ENCODE measurements at regions not wholly inside any gene's neighbourhood (a gene's known extent, or its start where the extent isn't known, plus 50 kb on each side); places are given as distances from the start of the nearest gene placed in this dataset.

GRCh38 chr2:114139542-114139941 is 249.7 kb downstream of the ACTR3 start:
- DNase-seq = no peak

- DNase-seq = no peak
Measured at GRCh38 chr2:114156366-114157056, 266.6 kb downstream of the ACTR3 start.

DNA sequence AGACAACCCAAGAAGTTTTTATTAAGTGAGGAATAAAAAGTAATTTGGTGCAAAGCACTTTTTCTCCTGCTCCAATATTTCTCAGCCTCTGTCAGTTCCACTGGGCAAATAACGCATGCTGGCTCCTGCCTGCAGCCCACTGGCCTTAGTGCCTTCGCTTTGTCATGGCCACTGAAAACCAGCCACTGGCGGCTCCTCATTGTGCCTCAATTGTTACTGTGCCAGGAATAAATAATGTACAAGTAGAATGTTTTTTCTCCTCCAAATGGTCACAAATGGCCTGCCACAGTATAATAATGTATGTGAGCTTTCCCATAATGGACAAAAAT is 267.1 kb downstream of the ACTR3 start:
- DNase-seq = no peak

- DNase-seq = peak; percentile 4
Measured at GRCh38 chr2:114160263-114160981, 270.5 kb downstream of the ACTR3 start.

DNA sequence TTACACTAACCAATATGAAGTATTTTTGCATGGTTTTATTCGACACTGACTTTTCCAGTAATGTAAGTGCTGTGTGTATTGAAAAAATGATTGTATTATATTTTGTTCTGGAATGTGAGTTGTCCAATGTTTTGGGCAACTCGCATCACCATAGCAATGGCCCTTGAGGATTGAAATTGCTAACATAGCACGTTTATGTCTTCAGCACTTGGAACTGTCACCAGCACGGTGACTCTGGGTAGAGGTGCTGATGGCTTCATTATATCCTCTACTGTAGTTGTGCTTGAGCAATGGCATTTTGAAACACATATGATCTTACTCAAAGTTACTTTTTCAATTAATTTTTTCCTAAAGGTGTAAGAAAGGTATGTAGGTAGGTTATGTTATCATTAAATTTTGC is 271.5 kb downstream of the ACTR3 start:
- no peak for DNase-seq

GRCh38 chr2:114167799-114168198 is 274.6 kb upstream of the DPP10 start:
- DNase-seq = no peak

GRCh38 chr2:114170070-114170469 is 272.4 kb upstream of the DPP10 start:
- no peak for DNase-seq

DNA sequence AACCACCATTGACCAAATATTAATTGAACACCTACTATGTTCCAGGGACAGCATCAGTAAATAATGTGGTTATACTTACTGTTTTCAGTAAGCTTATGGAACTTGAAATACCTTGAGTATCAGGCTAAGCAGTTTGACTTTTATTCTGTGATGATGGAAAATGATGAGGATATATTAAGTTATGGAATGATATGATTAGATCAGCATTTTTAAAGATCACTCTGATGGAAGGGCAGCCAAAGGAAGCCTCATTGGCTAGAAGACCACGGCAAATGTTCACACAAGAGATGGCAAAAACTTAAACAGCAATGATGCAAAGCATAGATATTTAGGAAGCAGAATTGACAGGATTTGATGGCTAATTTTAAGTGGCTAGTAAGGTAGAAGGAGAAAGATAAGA is 266.9 kb upstream of the DPP10 start:
- no peak for DNase-seq

DNA sequence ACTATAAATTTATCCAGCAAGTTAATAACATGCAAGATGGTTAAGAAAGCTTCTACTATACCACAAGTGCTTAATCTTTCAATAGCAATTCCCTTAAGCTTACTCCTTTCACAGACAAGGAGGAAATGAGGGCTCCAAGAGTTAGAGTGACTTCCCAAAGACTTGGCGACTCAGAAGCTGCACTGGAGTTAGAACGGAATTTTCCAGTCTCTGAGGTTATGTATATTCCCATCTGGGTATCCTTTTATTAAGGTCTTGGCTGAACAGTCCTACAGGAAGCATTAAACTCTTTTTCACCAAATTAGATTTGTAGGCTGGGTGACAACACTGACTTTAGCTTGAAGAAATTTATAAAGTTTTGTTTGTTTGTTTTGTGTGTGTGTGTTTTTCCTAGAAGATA is 256.9 kb upstream of the DPP10 start:
- DNase-seq = no peak

DNA sequence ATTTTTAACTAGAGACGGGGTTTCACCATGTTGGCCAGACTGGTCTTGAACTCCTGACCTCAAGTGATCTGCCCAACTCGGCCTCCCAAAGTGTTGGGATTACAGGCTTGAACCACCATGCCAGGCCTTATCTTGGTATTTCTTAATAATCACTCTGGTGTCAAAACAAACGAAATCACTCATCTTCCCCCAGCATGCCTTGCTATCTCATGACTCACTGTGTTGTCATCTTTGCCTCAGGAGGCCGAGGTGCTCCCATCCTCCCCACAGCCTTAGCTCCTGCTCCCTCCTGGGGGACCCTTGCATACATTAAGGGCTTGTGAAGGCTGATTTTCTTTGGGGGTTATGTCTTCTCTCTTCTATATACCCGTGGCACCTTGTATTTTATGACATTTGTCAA is 250.1 kb upstream of the DPP10 start:
- peak; percentile 72 for DNase-seq

GRCh38 chr2:114201781-114202180 is 240.7 kb upstream of the DPP10 start:
- no peak for DNase-seq

DNA sequence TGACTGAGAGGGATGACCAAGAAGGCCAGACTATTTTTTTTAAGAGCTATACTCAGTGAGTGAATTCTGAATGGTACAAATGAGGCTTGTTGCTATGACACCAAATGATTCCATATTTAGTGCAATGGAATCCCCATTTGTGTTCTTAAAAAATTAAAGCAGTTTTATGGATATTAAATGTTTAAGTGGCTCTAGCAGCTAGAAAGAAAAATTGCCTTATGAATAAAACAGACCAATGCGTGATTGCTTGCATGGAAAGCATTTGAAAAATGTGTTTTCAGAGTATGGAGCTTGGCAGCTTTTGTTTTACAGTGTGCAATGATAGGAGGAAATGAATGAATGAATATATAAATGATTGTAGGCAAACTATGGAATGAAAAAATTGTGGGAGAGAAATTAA is 238.8 kb upstream of the DPP10 start:
- no peak for DNase-seq

- no peak for DNase-seq
Measured at GRCh38 chr2:114213808-114214207, 228.6 kb upstream of the DPP10 start.

- DNase-seq = no peak
Measured at GRCh38 chr2:114218383-114218782, 224.1 kb upstream of the DPP10 start.

- DNase-seq = no peak
Measured at GRCh38 chr2:114219456-114219855, 223.0 kb upstream of the DPP10 start.

DNA sequence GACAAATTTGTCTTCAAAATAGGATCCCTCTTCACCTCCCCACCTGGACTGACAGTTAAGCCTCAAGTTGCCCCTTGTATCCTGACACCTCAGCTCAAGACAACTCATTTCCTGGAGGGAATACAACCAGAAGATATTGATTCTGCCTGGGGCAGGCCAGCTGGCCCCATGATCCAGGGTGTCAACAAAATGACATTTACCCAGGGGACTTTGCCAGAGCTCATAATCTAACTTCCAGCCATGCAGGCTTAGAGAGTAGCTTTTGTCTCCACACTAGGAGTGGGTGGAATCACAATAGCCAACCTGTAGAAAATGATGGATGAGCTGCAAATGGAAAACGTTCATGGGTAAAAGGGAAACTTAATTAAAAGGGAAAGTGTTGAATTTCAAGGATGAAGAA is 220.1 kb upstream of the DPP10 start:
- DNase-seq = no peak

DNA sequence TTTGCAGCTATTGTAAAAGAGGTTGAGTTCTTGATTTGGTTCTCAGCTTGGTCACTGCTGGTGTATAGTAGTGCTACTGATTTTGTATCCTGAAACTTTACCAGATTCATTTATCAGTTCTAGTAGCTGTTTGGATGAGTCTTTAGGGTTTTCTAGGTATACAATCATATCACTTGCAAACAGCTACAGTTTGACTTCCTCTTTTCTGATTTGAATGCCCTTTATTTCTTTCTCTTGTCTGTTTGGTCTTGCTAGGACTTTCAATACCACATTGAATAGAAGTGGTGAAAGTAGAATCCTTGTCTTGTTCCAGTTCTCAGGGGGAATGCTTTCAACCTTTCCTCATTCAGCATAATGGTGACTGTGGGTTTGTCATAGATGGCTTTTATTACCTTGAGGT is 210.5 kb upstream of the DPP10 start:
- no peak for DNase-seq

- DNase-seq = no peak
Measured at GRCh38 chr2:114237331-114237730, 205.1 kb upstream of the DPP10 start.

DNA sequence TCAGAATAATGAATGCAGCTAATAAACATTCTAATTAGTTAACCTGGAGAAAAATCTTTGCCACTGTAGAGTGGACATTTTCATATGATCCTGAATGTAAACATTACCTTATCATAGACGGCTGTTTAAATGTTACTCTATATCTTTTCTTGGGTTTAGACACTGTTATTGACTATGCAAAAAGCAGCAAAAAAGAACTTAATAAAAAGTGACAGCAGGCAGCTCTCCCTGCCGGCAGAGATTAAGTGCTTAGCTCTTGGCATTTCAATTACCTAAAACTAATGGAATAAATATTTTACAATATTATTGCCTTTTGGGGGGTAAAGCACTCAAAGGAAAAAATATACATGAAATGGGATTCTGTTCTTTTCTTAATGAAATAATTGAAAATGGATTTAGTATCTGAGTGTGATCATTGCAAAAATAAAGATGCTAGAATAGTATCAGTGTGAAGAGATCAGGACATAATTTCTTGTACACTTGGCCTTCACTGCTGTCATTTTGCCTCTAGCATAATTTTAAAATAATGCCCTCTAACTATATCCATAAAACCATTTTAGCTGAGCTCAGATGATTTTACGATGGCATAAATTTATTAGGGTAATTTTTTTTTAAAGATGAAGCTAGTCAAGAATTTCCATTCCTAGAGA is 203.4 kb upstream of the DPP10 start:
- no peak for DNase-seq

DNA sequence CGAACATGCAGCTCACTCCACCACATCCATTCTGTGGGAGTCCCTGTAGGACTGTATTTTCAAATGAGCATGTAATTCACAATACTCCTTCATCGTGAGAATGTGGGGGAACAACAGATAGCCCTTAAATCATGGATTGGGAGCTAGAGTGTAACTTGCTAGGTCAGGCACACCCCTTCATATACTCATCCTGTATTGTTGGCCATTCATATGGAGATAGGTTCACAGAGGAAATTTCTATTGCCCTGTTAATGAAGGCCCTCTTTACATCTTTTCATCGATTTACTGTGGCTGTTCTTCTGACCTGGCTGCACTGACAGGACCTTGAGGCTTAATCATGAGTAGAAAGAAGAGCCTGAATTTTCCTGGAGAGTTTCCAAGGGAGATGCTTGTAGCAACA is 193.8 kb upstream of the DPP10 start:
- no peak for DNase-seq

- no peak for DNase-seq
Measured at GRCh38 chr2:114252713-114253112, 189.7 kb upstream of the DPP10 start.

DNA sequence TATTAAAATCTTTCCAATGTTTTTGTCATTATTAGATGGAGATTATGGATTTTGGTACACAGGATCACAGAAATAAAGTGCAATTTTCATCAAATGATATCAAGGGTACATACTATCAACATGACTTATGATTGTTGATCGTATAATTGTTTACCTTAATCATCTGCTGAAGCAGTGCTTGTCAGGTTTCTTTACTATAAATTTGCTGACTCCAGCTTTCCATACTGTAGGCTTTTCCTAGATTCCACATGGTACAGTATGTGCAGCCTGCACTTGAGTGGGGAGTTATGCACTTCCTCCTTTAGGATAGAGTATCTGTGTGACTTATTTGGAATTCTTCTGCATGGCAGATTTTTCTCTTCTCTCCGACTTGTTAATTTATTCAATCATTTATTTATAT is 187.6 kb upstream of the DPP10 start:
- no peak for DNase-seq

GRCh38 chr2:114259389-114259788 is 183.1 kb upstream of the DPP10 start:
- no peak for DNase-seq

- DNase-seq = no peak
Measured at GRCh38 chr2:114261366-114261765, 181.1 kb upstream of the DPP10 start.

- no peak for DNase-seq
Measured at GRCh38 chr2:114265261-114265660, 177.2 kb upstream of the DPP10 start.

Data from NCI-H226 (cell line).